ENCODE measurements at regions not wholly inside any gene's neighbourhood (a gene's known extent, or its start where the extent isn't known, plus 50 kb on each side); places are given as distances from the start of the nearest gene placed in this dataset.

DNA sequence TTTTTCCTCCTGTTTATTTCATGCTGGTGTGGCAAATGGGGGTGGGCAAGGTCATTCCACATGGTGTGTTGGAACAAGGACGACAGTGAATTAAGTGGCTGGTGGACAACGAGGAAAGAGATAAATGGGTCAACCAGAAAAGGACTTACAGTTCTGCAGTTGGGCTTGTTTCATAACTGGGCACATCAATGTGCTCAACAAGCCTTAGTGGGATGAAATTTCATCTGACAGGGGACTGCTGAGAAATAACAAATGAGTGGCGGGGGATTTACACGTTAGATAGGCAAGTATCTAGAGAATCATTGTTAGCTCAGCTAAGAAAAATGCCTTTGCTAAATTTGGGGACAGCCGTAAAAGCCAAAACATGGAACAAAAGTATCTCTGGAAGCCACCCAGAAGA is 163.6 kb downstream of the NRN1 start:
- peaks cover 8% of the 10 kb centered on the region for H3K9me3 Mint-ChIP-seq (ENCODE audit: unreplicated experiment)
- no peak overlapping the region for H3K4me3 ChIP-seq (ENCODE audit: insufficient read depth, low read depth, low read length)
- peaks cover 75% of the 10 kb centered on the region for H3K27me3 Mint-ChIP-seq (ENCODE audit: low read depth, unreplicated experiment)
- H3K36me3 Mint-ChIP-seq (ENCODE audit: low read depth, unreplicated experiment) = no peaks in the 10 kb centered on the region
- H3K27ac Mint-ChIP-seq (ENCODE audit: unreplicated experiment) = no peak overlapping the region
- H3K36me3 ChIP-seq (ENCODE audit: insufficient read depth, low read length) = no peaks in the 10 kb centered on the region
- no peaks in the 10 kb centered on the region for H3K79me2 ChIP-seq (ENCODE audit: insufficient read depth, low read length)
- no peak for FAIRE-seq
- H3K4me1 Mint-ChIP-seq (ENCODE audit: low read depth, unreplicated experiment) = no peaks in the 10 kb centered on the region
- no peak for TF ChIP-seq CTCF (IDR thresholded peaks at IDR 0.05; ENCODE audit: insufficient read depth, low read depth, low read length)
- no peak for TF ChIP-seq EZH2 (IDR thresholded peaks at IDR 0.05; ENCODE audit: insufficient read depth, low read length)
- H3K27ac ChIP-seq (ENCODE audit: low read depth, low read length) = no peak overlapping the region
- no peaks in the 10 kb centered on the region for H3K9me3 ChIP-seq (ENCODE audit: insufficient read depth, low read depth, low read length)
- H3K9ac ChIP-seq (ENCODE audit: low read length) = no peak overlapping the region
- DNase-seq (ENCODE audit: low read depth) = no peak
- H3K4me2 ChIP-seq (ENCODE audit: low read length) = no peak overlapping the region
- no peak overlapping the region for H3K4me3 Mint-ChIP-seq (ENCODE audit: unreplicated experiment)
- H2AFZ ChIP-seq (ENCODE audit: low read depth, low read length) = no peak overlapping the region
- peaks cover 6% of the 10 kb centered on the region for H3K27me3 ChIP-seq (ENCODE audit: insufficient read depth, low read length)
- H4K20me1 ChIP-seq (ENCODE audit: insufficient read depth, low read length) = no peaks in the 10 kb centered on the region
- H3K4me1 ChIP-seq (ENCODE audit: insufficient read depth, low read length) = no peaks in the 10 kb centered on the region

DNA sequence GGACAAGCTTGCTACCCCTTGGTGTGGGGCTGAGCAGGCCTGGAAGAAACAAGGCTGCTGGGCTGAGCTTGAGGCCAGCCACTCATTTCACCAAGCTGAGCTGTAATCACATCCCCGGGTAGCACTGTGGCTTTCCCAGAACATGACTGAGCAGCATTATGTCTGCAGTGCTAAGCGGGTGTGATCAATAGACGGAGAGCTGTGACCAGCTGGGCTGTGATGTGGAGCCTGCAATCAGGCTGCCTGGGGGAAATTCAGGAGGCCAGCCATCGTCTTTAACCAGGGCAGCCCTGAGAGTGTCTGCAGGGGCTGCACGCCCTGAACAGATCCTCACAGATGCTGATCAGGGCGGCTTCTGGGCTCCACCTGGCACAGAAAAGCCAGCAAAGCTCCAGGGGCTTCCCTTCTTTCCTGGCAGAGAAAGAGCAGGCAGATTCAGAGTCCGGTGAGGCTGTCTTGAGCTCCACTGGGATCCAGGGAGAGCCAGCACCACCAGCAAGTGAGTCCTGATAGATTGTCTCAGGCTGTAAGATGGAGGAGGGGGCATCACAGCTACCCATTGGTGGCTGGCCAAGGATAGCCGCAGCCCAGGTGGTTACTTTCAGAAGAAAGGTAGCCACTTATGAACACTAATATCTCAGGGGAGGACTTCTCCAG is 165.9 kb downstream of the NRN1 start:
- Histone ChIP-seq H3K4me1 (ENCODE audit: insufficient read depth, low read length) (no peaks in the 10 kb centered on the region), H3K4me2 (ENCODE audit: low read length) (no peak overlapping the region), H3K36me3 (ENCODE audit: insufficient read depth, low read length) (no peaks in the 10 kb centered on the region), H3K27me3 (ENCODE audit: insufficient read depth, low read length) (peaks cover 4% of the 10 kb centered on the region), H3K9me3 (ENCODE audit: insufficient read depth, low read depth, low read length) (no peaks in the 10 kb centered on the region), H3K4me3 (ENCODE audit: insufficient read depth, low read depth, low read length) (no peak overlapping the region), H2AFZ (ENCODE audit: low read depth, low read length) (no peak overlapping the region), H3K9ac (ENCODE audit: low read length) (no peak overlapping the region), H3K79me2 (ENCODE audit: insufficient read depth, low read length) (no peaks in the 10 kb centered on the region), H3K27ac (ENCODE audit: low read depth, low read length) (no peak overlapping the region), H4K20me1 (ENCODE audit: insufficient read depth, low read length) (no peaks in the 10 kb centered on the region)
- Mint-ChIP-seq H3K36me3 (ENCODE audit: low read depth, unreplicated experiment) (no peaks in the 10 kb centered on the region), H3K4me1 (ENCODE audit: low read depth, unreplicated experiment) (no peaks in the 10 kb centered on the region), H3K27me3 (ENCODE audit: low read depth, unreplicated experiment) (peaks cover 64% of the 10 kb centered on the region), H3K27ac (ENCODE audit: unreplicated experiment) (no peak overlapping the region), H3K4me3 (ENCODE audit: unreplicated experiment) (no peak overlapping the region), H3K9me3 (ENCODE audit: unreplicated experiment) (peaks cover 8% of the 10 kb centered on the region)
- DNase-seq (ENCODE audit: low read depth) = no peak
- FAIRE-seq = no peak
- TF ChIP-seq CTCF (IDR thresholded peaks at IDR 0.05; ENCODE audit: insufficient read depth, low read depth, low read length) (no peak), EZH2 (IDR thresholded peaks at IDR 0.05; ENCODE audit: insufficient read depth, low read length) (no peak)

GRCh38 chr6:5838656-5839396 is 167.9 kb downstream of the NRN1 start:
- H3K4me1 Mint-ChIP-seq (ENCODE audit: low read depth, unreplicated experiment) = no peaks in the 10 kb centered on the region
- H3K27ac ChIP-seq (ENCODE audit: low read depth, low read length) = no peak overlapping the region
- peaks cover 9% of the 10 kb centered on the region for H3K9me3 Mint-ChIP-seq (ENCODE audit: unreplicated experiment)
- peaks cover 46% of the 10 kb centered on the region for H3K27me3 Mint-ChIP-seq (ENCODE audit: low read depth, unreplicated experiment)
- no peak overlapping the region for H3K4me3 Mint-ChIP-seq (ENCODE audit: unreplicated experiment)
- H3K4me2 ChIP-seq (ENCODE audit: low read length) = no peak overlapping the region
- no peaks in the 10 kb centered on the region for H3K79me2 ChIP-seq (ENCODE audit: insufficient read depth, low read length)
- FAIRE-seq = no peak
- no peak overlapping the region for H3K9ac ChIP-seq (ENCODE audit: low read length)
- no peak for DNase-seq (ENCODE audit: low read depth)
- no peaks in the 10 kb centered on the region for H3K9me3 ChIP-seq (ENCODE audit: insufficient read depth, low read depth, low read length)
- H3K27ac Mint-ChIP-seq (ENCODE audit: unreplicated experiment) = no peak overlapping the region
- no peak overlapping the region for H3K4me3 ChIP-seq (ENCODE audit: insufficient read depth, low read depth, low read length)
- TF ChIP-seq CTCF (IDR thresholded peaks at IDR 0.05; ENCODE audit: insufficient read depth, low read depth, low read length) (no peak), EZH2 (IDR thresholded peaks at IDR 0.05; ENCODE audit: insufficient read depth, low read length) (no peak)
- H3K27me3 ChIP-seq (ENCODE audit: insufficient read depth, low read length) = peaks cover 2% of the 10 kb centered on the region
- no peaks in the 10 kb centered on the region for H3K4me1 ChIP-seq (ENCODE audit: insufficient read depth, low read length)
- H3K36me3 Mint-ChIP-seq (ENCODE audit: low read depth, unreplicated experiment) = no peaks in the 10 kb centered on the region
- no peak overlapping the region for H2AFZ ChIP-seq (ENCODE audit: low read depth, low read length)
- no peaks in the 10 kb centered on the region for H4K20me1 ChIP-seq (ENCODE audit: insufficient read depth, low read length)
- H3K36me3 ChIP-seq (ENCODE audit: insufficient read depth, low read length) = no peaks in the 10 kb centered on the region
